ENCODE measurements at regions not wholly inside any gene's neighbourhood (a gene's known extent, or its start where the extent isn't known, plus 50 kb on each side); places are given as distances from the start of the nearest gene placed in this dataset.
"Not testable (repeated sequence)": the region's sequence is repeated elsewhere in the genome, so short reads cannot be mapped to it uniquely, and the experiment has no call there.

GRCh38 chr12:92061061-92061460 lies 84.6 kb downstream of the BTG1 start:
- TF ChIP-seq, protein P1, sequence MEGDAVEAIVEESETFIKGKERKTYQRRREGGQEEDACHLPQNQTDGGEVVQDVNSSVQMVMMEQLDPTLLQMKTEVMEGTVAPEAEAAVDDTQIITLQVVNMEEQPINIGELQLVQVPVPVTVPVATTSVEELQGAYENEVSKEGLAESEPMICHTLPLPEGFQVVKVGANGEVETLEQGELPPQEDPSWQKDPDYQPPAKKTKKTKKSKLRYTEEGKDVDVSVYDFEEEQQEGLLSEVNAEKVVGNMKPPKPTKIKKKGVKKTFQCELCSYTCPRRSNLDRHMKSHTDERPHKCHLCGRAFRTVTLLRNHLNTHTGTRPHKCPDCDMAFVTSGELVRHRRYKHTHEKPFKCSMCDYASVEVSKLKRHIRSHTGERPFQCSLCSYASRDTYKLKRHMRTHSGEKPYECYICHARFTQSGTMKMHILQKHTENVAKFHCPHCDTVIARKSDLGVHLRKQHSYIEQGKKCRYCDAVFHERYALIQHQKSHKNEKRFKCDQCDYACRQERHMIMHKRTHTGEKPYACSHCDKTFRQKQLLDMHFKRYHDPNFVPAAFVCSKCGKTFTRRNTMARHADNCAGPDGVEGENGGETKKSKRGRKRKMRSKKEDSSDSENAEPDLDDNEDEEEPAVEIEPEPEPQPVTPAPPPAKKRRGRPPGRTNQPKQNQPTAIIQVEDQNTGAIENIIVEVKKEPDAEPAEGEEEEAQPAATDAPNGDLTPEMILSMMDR (IDR thresholded peaks at IDR 0.05; ENCODE audit: extremely low read depth, missing control alignments): no peak
- no peak for DNase-seq (ENCODE audit: low spot score)

GRCh38 chr12:92059960-92060359 lies 85.7 kb downstream of the BTG1 start:
- TF ChIP-seq, protein P1 (IDR thresholded peaks at IDR 0.05; ENCODE audit: extremely low read depth, missing control alignments): no peak

GRCh38 chr12:92058664-92059063 lies 87.0 kb downstream of the BTG1 start:
- TF ChIP-seq, protein P1 (IDR thresholded peaks at IDR 0.05; ENCODE audit: extremely low read depth, missing control alignments): no peak
- no peak for DNase-seq (ENCODE audit: low spot score)

More at GRCh38 chr12:92059960-92060359, 85.7 kb downstream of the BTG1 start:
- no peak for DNase-seq (ENCODE audit: low spot score)

GRCh38 chr12:92056756-92057155 lies 88.9 kb downstream of the BTG1 start:
- DNase-seq (ENCODE audit: low spot score): not testable (repeated sequence)

DNA sequence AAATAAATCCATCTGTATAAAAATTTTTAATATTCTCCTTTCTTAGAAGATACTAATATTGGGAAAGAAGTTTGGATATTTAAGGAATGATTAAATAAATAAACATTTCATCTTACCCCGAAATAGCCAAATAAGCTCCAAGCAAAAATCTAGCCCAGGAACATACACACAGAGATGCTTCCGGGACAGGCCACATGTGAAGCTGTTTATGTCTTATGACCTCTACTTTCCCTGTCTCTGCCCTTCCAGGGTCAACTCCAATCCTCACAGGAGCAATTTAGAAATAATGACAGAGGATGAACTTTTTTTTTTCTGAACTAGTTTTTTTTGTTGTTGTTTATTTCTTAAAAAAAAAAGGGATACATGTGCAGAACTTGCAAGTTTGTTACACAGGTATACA lies 89.4 kb downstream of the BTG1 start:
- TF ChIP-seq, protein P1 (IDR thresholded peaks at IDR 0.05; ENCODE audit: extremely low read depth, missing control alignments): no peak
- DNase-seq (ENCODE audit: low spot score): no peak

DNA sequence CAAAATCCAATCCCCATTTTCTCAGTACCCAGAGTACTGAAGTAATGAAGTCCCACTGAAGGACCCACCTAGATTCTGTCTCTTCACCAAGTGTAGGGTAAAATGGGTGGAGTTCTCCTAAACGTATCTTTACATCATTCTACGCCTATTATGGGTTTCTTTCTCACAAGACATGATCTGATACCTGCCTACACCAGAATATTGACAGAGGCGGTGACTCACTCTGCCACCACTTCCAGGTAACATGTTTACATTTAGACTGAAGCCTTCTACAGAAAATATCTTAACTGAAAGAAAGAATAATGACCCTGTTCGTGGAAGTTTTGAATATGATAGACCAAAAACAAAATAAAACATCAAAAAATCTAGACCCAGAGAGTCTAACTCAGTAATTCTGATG lies 89.8 kb downstream of the BTG1 start:
- TF ChIP-seq, protein P1 (IDR thresholded peaks at IDR 0.05; ENCODE audit: extremely low read depth, missing control alignments): no peak
- DNase-seq (ENCODE audit: low spot score): no peak

GRCh38 chr12:92051441-92051840 lies 94.2 kb downstream of the BTG1 start:
- TF ChIP-seq, protein P1 (IDR thresholded peaks at IDR 0.05; ENCODE audit: extremely low read depth, missing control alignments): no peak

DNA sequence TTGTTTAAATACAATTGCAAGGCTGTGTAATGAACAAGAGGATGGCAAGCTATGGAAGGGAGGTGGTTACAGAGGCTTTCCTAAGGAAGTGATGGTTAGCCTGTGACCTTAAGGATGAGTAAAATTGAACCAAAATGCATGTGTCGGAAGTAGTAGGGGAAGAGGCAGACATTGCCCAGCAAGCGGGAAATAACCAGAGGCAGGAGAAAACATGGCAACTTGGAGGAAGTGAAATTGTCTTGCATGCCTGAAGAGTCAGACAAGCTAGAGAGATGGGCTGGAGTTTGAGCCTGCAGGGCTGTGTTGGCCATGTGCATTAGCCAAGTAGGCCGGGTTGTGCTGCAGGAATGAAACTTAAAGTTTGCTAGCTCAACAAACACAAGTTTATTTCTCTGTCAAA lies 96.2 kb downstream of the BTG1 start:
- DNase-seq (ENCODE audit: low spot score): peak; percentile 25
- TF ChIP-seq, protein P1 (IDR thresholded peaks at IDR 0.05; ENCODE audit: extremely low read depth, missing control alignments): no peak

More at GRCh38 chr12:92051441-92051840, 94.2 kb downstream of the BTG1 start:
- DNase-seq (ENCODE audit: low spot score): no peak
